ENCODE measurements at regions not wholly inside any gene's neighbourhood (a gene's known extent, or its start where the extent isn't known, plus 50 kb on each side); places are given as distances from the start of the nearest gene placed in this dataset.

GRCh38 chr7:19871102-19871501 lies 97.7 kb upstream of the TMEM196 start:
- CTCF ChIA-PET = no interaction called here
- Histone ChIP-seq H3K9me3 (ENCODE audit: control insufficient read depth, insufficient read depth, low read depth, low read length) (no peaks in the 10 kb centered on the region), H3K4me1 (ENCODE audit: control insufficient read depth, insufficient read depth, low read length) (no peaks in the 10 kb centered on the region), H3K4me3 (ENCODE audit: low read depth, low read length) (no peak overlapping the region), H3K36me3 (ENCODE audit: control insufficient read depth in 2 of 2, insufficient read depth in 1 of 2, low read length in 2 of 2) (no peaks in the 10 kb centered on the region), H3K27ac (ENCODE audit: extremely low read depth, low read depth, low read length) (no peak overlapping the region)
- POLR2A ChIA-PET = no interaction called here
- TF ChIP-seq ZNF529 (tag by site-specific recombination; IDR thresholded peaks at IDR 0.05; ENCODE audit: insufficient replicate concordance) (no peak), ELK4 (IDR thresholded peaks at IDR 0.05; ENCODE audit: borderline replicate concordance, low read depth, low read length) (no peak), ZNF544 (tag by site-specific recombination; IDR thresholded peaks at IDR 0.05) (no peak), MEIS1 (CRISPR knock-in tag; IDR thresholded peaks at IDR 0.05; ENCODE audit: borderline replicate concordance) (no peak), ZNF274 (IDR thresholded peaks at IDR 0.05; ENCODE audit: low read length) (no peak), ZNF274 (tag by site-specific recombination; IDR thresholded peaks at IDR 0.05; ENCODE audit: borderline replicate concordance) (no peak), ZNF513 (tag by site-specific recombination; IDR thresholded peaks at IDR 0.05) (no peak)

- Histone ChIP-seq H3K9me3 (ENCODE audit: control insufficient read depth, insufficient read depth, low read depth, low read length) (no peaks in the 10 kb centered on the region), H3K4me1 (ENCODE audit: control insufficient read depth, insufficient read depth, low read length) (no peaks in the 10 kb centered on the region), H3K27ac (ENCODE audit: extremely low read depth, low read depth, low read length) (no peak overlapping the region), H3K36me3 (ENCODE audit: control insufficient read depth in 2 of 2, insufficient read depth in 1 of 2, low read length in 2 of 2) (no peaks in the 10 kb centered on the region), H3K4me3 (ENCODE audit: low read depth, low read length) (no peak overlapping the region)
- CTCF ChIA-PET = interaction anchor here (0.6 kb wide), 1 partner anchor 151 kb away, joined by 3 read pairs; no protein-coding TSS in a partner anchor
- no peak for TF ChIP-seq ZBTB1 (tag by site-specific recombination; IDR thresholded peaks at IDR 0.05)
- no peak for TF ChIP-seq ZFHX2 (tag by site-specific recombination; conservative IDR thresholded peaks at IDR 0.05)
- TF ChIP-seq HOXC10 (CRISPR knock-in tag; IDR thresholded peaks at IDR 0.05) = no peak
- TF ChIP-seq ZNF266 (tag by site-specific recombination; IDR thresholded peaks at IDR 0.05; ENCODE audit: low read depth) = no peak
- TF ChIP-seq GLI4 (tag by site-specific recombination; IDR thresholded peaks at IDR 0.05) = no peak
- no peak for TF ChIP-seq RBAK (tag by site-specific recombination; IDR thresholded peaks at IDR 0.05)
- TF ChIP-seq ZBTB6 (tag by site-specific recombination; IDR thresholded peaks at IDR 0.05) = no peak
- TF ChIP-seq ZSCAN23 (tag by site-specific recombination; IDR thresholded peaks at IDR 0.05) = no peak
- TF ChIP-seq ZNF776 (tag by site-specific recombination; IDR thresholded peaks at IDR 0.05; ENCODE audit: borderline replicate concordance) = no peak
- TF ChIP-seq KLF9 (tag by site-specific recombination; IDR thresholded peaks at IDR 0.05; ENCODE audit: low read depth) = no peak
- TF ChIP-seq ZNF610 (tag by site-specific recombination; IDR thresholded peaks at IDR 0.05; ENCODE audit: borderline replicate concordance) = no peak
- TF ChIP-seq ZNF785 (tag by site-specific recombination; IDR thresholded peaks at IDR 0.05) = no peak
- no peak for TF ChIP-seq ZNF302 (tag by site-specific recombination; IDR thresholded peaks at IDR 0.05; ENCODE audit: low read depth)
- TF ChIP-seq ZNF248 (tag by site-specific recombination; IDR thresholded peaks at IDR 0.05) = no peak
- POLR2A ChIA-PET = no interaction called here
These were observed 96.6 kb upstream of the TMEM196 start for GRCh38 chr7:19869979-19870378.

Measured in HEK293 (cell line).